ENCODE measurements at regions not wholly inside any gene's neighbourhood (a gene's known extent, or its start where the extent isn't known, plus 50 kb on each side); places are given as distances from the start of the nearest gene placed in this dataset.
A peak's percentile ranks its signal among the peaks of the same experiment; 100 is the strongest.
"Not testable (repeated sequence)": the region's sequence is repeated elsewhere in the genome, so short reads cannot be mapped to it uniquely, and the experiment has no call there.

DNA sequence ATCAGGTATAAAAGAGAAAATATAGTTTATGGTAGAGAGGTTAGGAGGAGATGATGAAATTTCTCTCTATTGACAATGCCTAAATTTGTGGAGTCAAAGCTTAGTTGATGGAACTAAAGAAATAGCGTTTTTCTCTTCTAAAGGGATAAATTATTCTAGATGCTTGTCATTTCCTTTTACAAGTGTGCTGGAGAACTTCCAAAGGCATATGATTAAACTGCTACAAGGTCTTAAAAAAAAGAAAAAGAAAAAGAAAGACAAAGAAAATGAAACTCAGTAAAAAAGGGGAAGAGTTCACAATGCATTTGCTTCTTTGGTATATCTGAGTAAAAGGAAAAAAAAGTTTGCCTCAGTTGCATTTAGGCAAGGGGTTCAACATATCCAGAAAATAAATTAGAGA, 499.8 kb upstream of the PTCHD4 start:
- Mint-ChIP-seq H3K27ac (ENCODE audit: unreplicated experiment) (peak overlapping the region; percentile 53), H3K4me1 (ENCODE audit: unreplicated experiment) (peaks cover 25% of the 10 kb centered on the region), H3K36me3 (ENCODE audit: unreplicated experiment) (no peaks in the 10 kb centered on the region), H3K9me3 (ENCODE audit: unreplicated experiment) (peaks cover 4% of the 10 kb centered on the region), H3K4me3 (ENCODE audit: unreplicated experiment) (no peak overlapping the region), H3K27me3 (ENCODE audit: unreplicated experiment) (peaks cover 2% of the 10 kb centered on the region)
- DNase-seq (ENCODE audit: extremely low spot score, unreplicated experiment): no peak
- TF ChIP-seq, protein P1, sequence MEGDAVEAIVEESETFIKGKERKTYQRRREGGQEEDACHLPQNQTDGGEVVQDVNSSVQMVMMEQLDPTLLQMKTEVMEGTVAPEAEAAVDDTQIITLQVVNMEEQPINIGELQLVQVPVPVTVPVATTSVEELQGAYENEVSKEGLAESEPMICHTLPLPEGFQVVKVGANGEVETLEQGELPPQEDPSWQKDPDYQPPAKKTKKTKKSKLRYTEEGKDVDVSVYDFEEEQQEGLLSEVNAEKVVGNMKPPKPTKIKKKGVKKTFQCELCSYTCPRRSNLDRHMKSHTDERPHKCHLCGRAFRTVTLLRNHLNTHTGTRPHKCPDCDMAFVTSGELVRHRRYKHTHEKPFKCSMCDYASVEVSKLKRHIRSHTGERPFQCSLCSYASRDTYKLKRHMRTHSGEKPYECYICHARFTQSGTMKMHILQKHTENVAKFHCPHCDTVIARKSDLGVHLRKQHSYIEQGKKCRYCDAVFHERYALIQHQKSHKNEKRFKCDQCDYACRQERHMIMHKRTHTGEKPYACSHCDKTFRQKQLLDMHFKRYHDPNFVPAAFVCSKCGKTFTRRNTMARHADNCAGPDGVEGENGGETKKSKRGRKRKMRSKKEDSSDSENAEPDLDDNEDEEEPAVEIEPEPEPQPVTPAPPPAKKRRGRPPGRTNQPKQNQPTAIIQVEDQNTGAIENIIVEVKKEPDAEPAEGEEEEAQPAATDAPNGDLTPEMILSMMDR (IDR thresholded peaks at IDR 0.05): no peak

DNA sequence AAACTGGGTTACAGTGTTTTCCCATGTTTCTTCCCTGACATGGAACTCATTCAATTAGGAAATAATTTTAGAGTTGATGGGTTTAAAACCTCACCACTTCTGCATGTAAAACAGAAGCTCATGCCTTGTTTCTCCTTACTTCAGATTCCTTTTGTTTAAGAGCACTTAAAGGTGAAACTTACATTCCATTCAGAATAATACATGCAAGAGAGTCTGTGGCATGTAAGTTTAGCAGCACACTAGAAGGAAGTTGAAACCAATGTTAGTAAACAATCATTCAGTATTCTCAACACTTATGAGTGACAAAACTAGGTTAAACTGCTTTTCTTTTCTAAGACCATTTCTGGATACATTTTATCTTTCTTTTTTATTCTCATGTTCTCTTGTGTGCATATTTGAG, 495.6 kb upstream of the PTCHD4 start:
- Mint-ChIP-seq H3K4me1 (ENCODE audit: unreplicated experiment) (peaks cover 11% of the 10 kb centered on the region), H3K9me3 (ENCODE audit: unreplicated experiment) (no peaks in the 10 kb centered on the region), H3K4me3 (ENCODE audit: unreplicated experiment) (no peak overlapping the region), H3K27me3 (ENCODE audit: unreplicated experiment) (peaks cover 2% of the 10 kb centered on the region), H3K27ac (ENCODE audit: unreplicated experiment) (no peak overlapping the region), H3K36me3 (ENCODE audit: unreplicated experiment) (no peaks in the 10 kb centered on the region)
- TF ChIP-seq, protein P1 (IDR thresholded peaks at IDR 0.05): no peak
- no peak for DNase-seq (ENCODE audit: extremely low spot score, unreplicated experiment)

DNA sequence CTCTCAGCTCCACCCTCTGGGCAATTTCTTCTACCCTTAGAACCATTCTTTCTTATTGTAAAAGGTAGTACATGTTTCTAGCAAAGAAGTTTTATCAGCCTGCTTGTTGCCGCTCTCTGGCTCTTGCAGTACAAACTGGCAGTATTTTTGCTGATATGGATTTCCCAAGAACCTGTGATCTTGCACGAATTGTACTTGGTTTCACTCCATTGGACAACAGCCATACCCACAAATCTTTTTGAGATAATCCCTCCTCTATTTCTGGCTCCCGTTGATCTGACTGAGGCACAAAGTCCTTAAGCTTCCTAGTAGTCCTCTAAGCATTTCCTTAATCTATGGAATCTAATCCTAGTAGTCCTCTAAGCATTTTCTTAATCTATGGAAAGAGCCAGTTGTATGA, 487.0 kb upstream of the PTCHD4 start:
- DNase-seq (ENCODE audit: extremely low spot score, unreplicated experiment): no peak
- Mint-ChIP-seq H3K4me1 (ENCODE audit: unreplicated experiment) (peaks cover 4% of the 10 kb centered on the region), H3K27ac (ENCODE audit: unreplicated experiment) (no peak overlapping the region), H3K9me3 (ENCODE audit: unreplicated experiment) (no peaks in the 10 kb centered on the region), H3K4me3 (ENCODE audit: unreplicated experiment) (no peak overlapping the region), H3K27me3 (ENCODE audit: unreplicated experiment) (no peaks in the 10 kb centered on the region), H3K36me3 (ENCODE audit: unreplicated experiment) (no peaks in the 10 kb centered on the region)
- TF ChIP-seq, protein P1 (IDR thresholded peaks at IDR 0.05): no peak

DNA sequence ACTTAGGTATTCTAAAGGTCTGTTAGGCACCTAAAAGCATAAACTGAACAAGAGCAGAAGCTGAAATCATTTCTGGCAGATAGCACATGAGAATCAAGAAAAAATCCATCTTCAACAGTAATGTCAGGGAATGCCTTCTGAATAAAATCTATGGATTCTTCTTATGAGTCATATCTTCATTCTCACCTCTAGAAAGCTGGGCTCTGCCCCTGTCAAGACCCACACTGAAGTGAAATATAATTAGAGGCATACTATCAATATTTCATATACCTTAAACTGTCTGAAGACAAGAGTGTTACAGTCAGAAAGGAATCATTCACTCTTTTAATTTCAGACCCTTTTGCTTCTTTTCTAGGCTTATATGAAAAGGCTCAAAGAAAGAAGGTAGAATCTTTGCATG, 485.8 kb upstream of the PTCHD4 start:
- H3K4me3 Mint-ChIP-seq (ENCODE audit: unreplicated experiment): no peak overlapping the region
- H3K9me3 Mint-ChIP-seq (ENCODE audit: unreplicated experiment): no peaks in the 10 kb centered on the region
- H3K36me3 Mint-ChIP-seq (ENCODE audit: unreplicated experiment): no peaks in the 10 kb centered on the region
- no peaks in the 10 kb centered on the region for H3K27me3 Mint-ChIP-seq (ENCODE audit: unreplicated experiment)
- no peak overlapping the region for H3K27ac Mint-ChIP-seq (ENCODE audit: unreplicated experiment)
- H3K4me1 Mint-ChIP-seq (ENCODE audit: unreplicated experiment): peaks cover 4% of the 10 kb centered on the region
- no peak for DNase-seq (ENCODE audit: extremely low spot score, unreplicated experiment)
- TF ChIP-seq, protein P1 (IDR thresholded peaks at IDR 0.05): no peak

DNA sequence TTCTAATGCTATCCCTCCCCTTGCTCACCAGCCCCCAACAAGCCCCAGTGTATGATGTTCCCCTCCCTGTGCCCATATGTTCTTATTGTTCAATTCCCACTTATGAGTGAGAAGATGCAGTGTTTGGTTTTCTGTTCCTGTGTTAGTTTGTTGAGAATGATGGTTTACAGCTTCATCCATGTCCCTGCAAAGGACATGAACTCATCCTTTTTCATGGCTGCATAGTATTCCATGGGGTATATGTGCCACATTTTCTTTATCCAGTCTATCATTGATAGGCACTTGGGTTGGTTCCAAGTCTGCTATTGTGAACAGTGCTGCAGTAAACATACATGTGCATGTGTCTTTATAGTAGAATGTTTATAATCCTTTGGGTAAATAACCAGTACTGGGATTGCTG, 480.2 kb upstream of the PTCHD4 start:
- not testable (repeated sequence) for H3K27me3 Mint-ChIP-seq (ENCODE audit: unreplicated experiment); DNase-seq (ENCODE audit: extremely low spot score, unreplicated experiment); H3K36me3 Mint-ChIP-seq (ENCODE audit: unreplicated experiment); H3K4me1 Mint-ChIP-seq (ENCODE audit: unreplicated experiment); H3K27ac Mint-ChIP-seq (ENCODE audit: unreplicated experiment); H3K9me3 Mint-ChIP-seq (ENCODE audit: unreplicated experiment); H3K4me3 Mint-ChIP-seq (ENCODE audit: unreplicated experiment)

DNA sequence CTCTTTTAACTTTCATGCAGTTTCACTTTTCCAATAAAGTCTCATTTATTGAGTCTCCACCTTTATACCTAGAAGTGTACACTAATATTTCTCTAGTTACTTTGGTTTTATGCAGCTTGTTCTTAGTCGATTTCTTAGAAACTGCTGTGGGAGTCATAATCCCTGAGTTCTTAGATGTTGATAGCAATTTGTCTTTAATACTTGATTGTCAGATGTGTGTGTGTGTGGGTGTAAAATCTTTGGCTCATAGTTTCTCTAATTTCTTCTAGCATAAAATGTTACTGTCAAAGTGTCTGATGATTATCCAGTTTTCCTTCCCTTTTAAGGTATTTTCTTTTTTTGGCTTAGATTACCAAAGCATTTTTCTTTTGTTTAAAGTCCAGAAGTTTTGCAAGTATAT, 473.8 kb upstream of the PTCHD4 start:
- peaks cover 4% of the 10 kb centered on the region for H3K4me1 Mint-ChIP-seq (ENCODE audit: unreplicated experiment)
- TF ChIP-seq, protein P1 (IDR thresholded peaks at IDR 0.05): no peak

More for the DNA sequence above, 473.8 kb upstream of the PTCHD4 start:
- Mint-ChIP-seq H3K36me3 (ENCODE audit: unreplicated experiment) (no peaks in the 10 kb centered on the region), H3K4me3 (ENCODE audit: unreplicated experiment) (no peak overlapping the region), H3K27me3 (ENCODE audit: unreplicated experiment) (peaks cover 2% of the 10 kb centered on the region), H3K27ac (ENCODE audit: unreplicated experiment) (no peak overlapping the region), H3K9me3 (ENCODE audit: unreplicated experiment) (no peaks in the 10 kb centered on the region)
- no peak for DNase-seq (ENCODE audit: extremely low spot score, unreplicated experiment)
